SU-DHL-6 (cell line): ENCODE measurements at regions not wholly inside any gene's neighbourhood (a gene's known extent, or its start where the extent isn't known, plus 50 kb on each side); places are given as distances from the start of the nearest gene placed in this dataset.

Experiments used
- H2AFZ ChIP-seq: fragments of 200-600 bp; sonication (generic); 2 replicates; pipeline ENCODE4 v1.6.1; 2014; ENCODE audit warnings: low read depth, mild to moderate bottlenecking, moderate library complexity, mixed read lengths, antibody characterized with exemption, low read length; ENCODE audit not compliant: severe bottlenecking
- H3F3A ChIP-seq: fragments of 200-600 bp; shearing (Covaris generic); 2 replicates; pipeline ENCODE4 v1.6.0; 2016; ENCODE audit warnings: antibody characterized with exemption, mild to moderate bottlenecking; ENCODE audit not compliant: insufficient read depth
- H3K27ac ChIP-seq: fragments of 200-600 bp; sonication (generic); 2 replicates; pipeline ENCODE4 v1.5.1; 2016; ENCODE audit warnings: low read depth, mild to moderate bottlenecking, low read length, moderate library complexity, mixed read lengths
- H3K27me3 ChIP-seq: fragments of 200-600 bp; sonication (generic), shearing (Covaris generic); 2 replicates; pipeline ENCODE4 v1.6.0; 2014; ENCODE audit warnings: mild to moderate bottlenecking, low read length
- H3K36me3 ChIP-seq: fragments of 200-600 bp; sonication (generic); 2 replicates; pipeline ENCODE4 v1.6.1; 2014; ENCODE audit warnings: mild to moderate bottlenecking, low read length, mixed read lengths
- H3K4me2 ChIP-seq: fragments of 300-600, 200-600 bp; shearing (Covaris generic), sonication (generic); 2 replicates; pipeline ENCODE4 v1.6.0; 2014; ENCODE audit warnings: low read length, low read depth, mild to moderate bottlenecking; ENCODE audit not compliant: poor library complexity, severe bottlenecking
- H3K4me3 ChIP-seq: fragments of 200-600 bp; sonication (generic); 2 replicates; pipeline ENCODE4 v1.5.1; 2014; ENCODE audit warnings: antibody characterized with exemption, low read length, mild to moderate bottlenecking, mixed read lengths; ENCODE audit not compliant: insufficient read depth, poor library complexity, severe bottlenecking
- H3K79me2 ChIP-seq: fragments of 200-600 bp; sonication (generic); 2 replicates; pipeline ENCODE4 v1.6.1; 2014; ENCODE audit warnings: mild to moderate bottlenecking, low read length, moderate library complexity; ENCODE audit not compliant: insufficient read depth
- H3K9ac ChIP-seq: fragments of 200-600 bp; sonication (generic); 2 replicates; pipeline ENCODE4 v1.7.0; 2014; ENCODE audit warnings: mild to moderate bottlenecking, low read length
- H3K9me2 ChIP-seq: fragments of 200-600 bp; sonication (generic); replicated peaks from 2 replicates; pipeline ENCODE4 v1.6.1; 2014; ENCODE audit warnings: low read length; ENCODE audit not compliant: insufficient read depth
- H3K9me3 ChIP-seq: fragments of 200-600 bp; sonication (generic); 2 replicates; pipeline ENCODE4 v1.6.1; 2014; ENCODE audit warnings: low read length, mixed read lengths; ENCODE audit not compliant: insufficient read depth
- H4K20me1 ChIP-seq: fragments of 200-600 bp; sonication (generic); 2 replicates; pipeline ENCODE4 v1.6.1; 2014; ENCODE audit warnings: low read depth, mild to moderate bottlenecking, antibody characterized with exemption, low read length, moderate library complexity, mixed read lengths
- CTCF ChIP-seq: fragments of 200-600 bp; sonication (generic); IDR thresholded peaks from one replicate; pipeline ENCODE4 v1.5.1; 2017; ENCODE audit warnings: antibody characterized with exemption, mild to moderate bottlenecking, low read length, moderate library complexity; ENCODE audit not compliant: insufficient read depth, poor library complexity, severe bottlenecking
- EZH2phosphoT487 ChIP-seq: fragments of 200-600 bp; sonication (generic), shearing (Covaris generic); conservative IDR thresholded peaks from 2 replicates; pipeline ENCODE4 v1.6.1; 2018; ENCODE audit warnings: mild to moderate bottlenecking, antibody characterized with exemption, low read length, moderate library complexity, mixed read lengths

GRCh38 chr13:76783798-76784197 is 102.4 kb downstream of the KCTD12 start:
- no peak for TF ChIP-seq EZH2phosphoT487
- TF ChIP-seq CTCF, result no peak
- Histone ChIP-seq H3K9me3 (no peaks in the 10 kb centered on the region), H3K79me2 (no peaks in the 10 kb centered on the region), H4K20me1 (no peaks in the 10 kb centered on the region), H3K4me2 (no peak overlapping the region), H3K27ac (no peak overlapping the region), H3K36me3 (no peaks in the 10 kb centered on the region), H3K27me3 (no peaks in the 10 kb centered on the region), H3K4me3 (no peak overlapping the region), H2AFZ (no peak overlapping the region), H3K9ac (no peak overlapping the region), H3K9me2 (no peaks in the 10 kb centered on the region), H3F3A (no peaks in the 10 kb centered on the region)

- no peak overlapping the region for H3K27ac ChIP-seq
- no peaks in the 10 kb centered on the region for H3K79me2 ChIP-seq
- no peak overlapping the region for H3K9ac ChIP-seq
- no peak overlapping the region for H2AFZ ChIP-seq
- H3K4me2 ChIP-seq, result no peak overlapping the region
- H3K9me3 ChIP-seq, result no peaks in the 10 kb centered on the region
- no peaks in the 10 kb centered on the region for H3K27me3 ChIP-seq
- H3F3A ChIP-seq, result no peaks in the 10 kb centered on the region
- TF ChIP-seq CTCF (no peak), EZH2phosphoT487 (no peak)
- no peaks in the 10 kb centered on the region for H3K9me2 ChIP-seq
- H3K4me3 ChIP-seq, result no peak overlapping the region
- no peaks in the 10 kb centered on the region for H4K20me1 ChIP-seq
- H3K36me3 ChIP-seq, result no peaks in the 10 kb centered on the region
Observed at GRCh38 chr13:76778853-76779252, 107.4 kb downstream of the KCTD12 start.

- no peaks in the 10 kb centered on the region for H3K9me3 ChIP-seq
- H4K20me1 ChIP-seq, result no peaks in the 10 kb centered on the region
- H3K9ac ChIP-seq, result no peak overlapping the region
- TF ChIP-seq CTCF, result no peak
- no peak for TF ChIP-seq EZH2phosphoT487
- no peaks in the 10 kb centered on the region for H3F3A ChIP-seq
- no peak overlapping the region for H3K4me2 ChIP-seq
- no peaks in the 10 kb centered on the region for H3K79me2 ChIP-seq
- H3K4me3 ChIP-seq, result no peak overlapping the region
- H3K36me3 ChIP-seq, result no peaks in the 10 kb centered on the region
- H3K27me3 ChIP-seq, result no peaks in the 10 kb centered on the region
- no peak overlapping the region for H3K27ac ChIP-seq
- H2AFZ ChIP-seq, result no peak overlapping the region
- no peaks in the 10 kb centered on the region for H3K9me2 ChIP-seq
Observed at GRCh38 chr13:76777096-76777495, 109.1 kb downstream of the KCTD12 start.
